ENCODE measurements at regions not wholly inside any gene's neighbourhood (a gene's known extent, or its start where the extent isn't known, plus 50 kb on each side); places are given as distances from the start of the nearest gene placed in this dataset.

GRCh38 chr18:55092166-55092565 is 132.9 kb upstream of the CCDC68 start:
- TF ChIP-seq CTCF (IDR thresholded peaks at IDR 0.05; ENCODE audit: partially characterized antibody, unreplicated experiment), result no peak

GRCh38 chr18:55090564-55091188 is 131.4 kb upstream of the CCDC68 start:
- no peaks in the 10 kb centered on the region for H3K4me1 Mint-ChIP-seq (ENCODE audit: low read depth, unreplicated experiment)
- no peak for DNase-seq
- no peaks in the 10 kb centered on the region for H3K9me3 Mint-ChIP-seq (ENCODE audit: unreplicated experiment)
- TF ChIP-seq CTCF (IDR thresholded peaks at IDR 0.05; ENCODE audit: partially characterized antibody, unreplicated experiment), result no peak
- H3K27me3 Mint-ChIP-seq (ENCODE audit: unreplicated experiment), result no peaks in the 10 kb centered on the region
- no peak overlapping the region for H3K27ac Mint-ChIP-seq (ENCODE audit: unreplicated experiment)
- no peak overlapping the region for H3K4me3 Mint-ChIP-seq (ENCODE audit: unreplicated experiment)
- no peaks in the 10 kb centered on the region for H3K36me3 Mint-ChIP-seq (ENCODE audit: unreplicated experiment)

More at GRCh38 chr18:55092166-55092565, 132.9 kb upstream of the CCDC68 start:
- no peak overlapping the region for H3K4me3 Mint-ChIP-seq (ENCODE audit: unreplicated experiment)
- H3K27me3 Mint-ChIP-seq (ENCODE audit: unreplicated experiment), result no peaks in the 10 kb centered on the region
- no peaks in the 10 kb centered on the region for H3K9me3 Mint-ChIP-seq (ENCODE audit: unreplicated experiment)
- H3K4me1 Mint-ChIP-seq (ENCODE audit: low read depth, unreplicated experiment), result no peaks in the 10 kb centered on the region
- no peaks in the 10 kb centered on the region for H3K36me3 Mint-ChIP-seq (ENCODE audit: unreplicated experiment)
- H3K27ac Mint-ChIP-seq (ENCODE audit: unreplicated experiment), result no peak overlapping the region
- DNase-seq, result no peak

- H3K36me3 Mint-ChIP-seq (ENCODE audit: unreplicated experiment), result no peaks in the 10 kb centered on the region
- H3K27me3 Mint-ChIP-seq (ENCODE audit: unreplicated experiment), result no peaks in the 10 kb centered on the region
- peaks cover 4% of the 10 kb centered on the region for H3K4me1 Mint-ChIP-seq (ENCODE audit: low read depth, unreplicated experiment)
- no peak overlapping the region for H3K4me3 Mint-ChIP-seq (ENCODE audit: unreplicated experiment)
- DNase-seq, result no peak
- no peak overlapping the region for H3K27ac Mint-ChIP-seq (ENCODE audit: unreplicated experiment)
- H3K9me3 Mint-ChIP-seq (ENCODE audit: unreplicated experiment), result no peaks in the 10 kb centered on the region
- TF ChIP-seq CTCF (IDR thresholded peaks at IDR 0.05; ENCODE audit: partially characterized antibody, unreplicated experiment), result no peak
These were observed 130.3 kb upstream of the CCDC68 start for GRCh38 chr18:55089610-55090009.

GRCh38 chr18:55088561-55088960 is 129.3 kb upstream of the CCDC68 start:
- no peak overlapping the region for H3K4me3 Mint-ChIP-seq (ENCODE audit: unreplicated experiment)
- H3K36me3 Mint-ChIP-seq (ENCODE audit: unreplicated experiment), result no peaks in the 10 kb centered on the region
- no peak for DNase-seq
- no peaks in the 10 kb centered on the region for H3K9me3 Mint-ChIP-seq (ENCODE audit: unreplicated experiment)
- H3K27me3 Mint-ChIP-seq (ENCODE audit: unreplicated experiment), result no peaks in the 10 kb centered on the region
- no peak for TF ChIP-seq CTCF (IDR thresholded peaks at IDR 0.05; ENCODE audit: partially characterized antibody, unreplicated experiment)
- H3K27ac Mint-ChIP-seq (ENCODE audit: unreplicated experiment), result no peak overlapping the region
- peaks cover 4% of the 10 kb centered on the region for H3K4me1 Mint-ChIP-seq (ENCODE audit: low read depth, unreplicated experiment)

- Mint-ChIP-seq H3K4me3 (ENCODE audit: unreplicated experiment) (no peak overlapping the region), H3K4me1 (ENCODE audit: low read depth, unreplicated experiment) (peaks cover 4% of the 10 kb centered on the region)
- no peak for TF ChIP-seq CTCF (IDR thresholded peaks at IDR 0.05; ENCODE audit: partially characterized antibody, unreplicated experiment)
These were observed 128.7 kb upstream of the CCDC68 start for GRCh38 chr18:55088000-55088401.

More at GRCh38 chr18:55088000-55088401, 128.7 kb upstream of the CCDC68 start:
- H3K27me3 Mint-ChIP-seq (ENCODE audit: unreplicated experiment), result no peaks in the 10 kb centered on the region
- no peaks in the 10 kb centered on the region for H3K36me3 Mint-ChIP-seq (ENCODE audit: unreplicated experiment)
- no peak for DNase-seq
- H3K9me3 Mint-ChIP-seq (ENCODE audit: unreplicated experiment), result no peaks in the 10 kb centered on the region
- no peak overlapping the region for H3K27ac Mint-ChIP-seq (ENCODE audit: unreplicated experiment)
